HEK293 (cell line): ENCODE measurements at regions not wholly inside any gene's neighbourhood (a gene's known extent, or its start where the extent isn't known, plus 50 kb on each side); places are given as distances from the start of the nearest gene placed in this dataset.

Experiments
- CTCF ChIA-PET: fragments of 350-600 bp; formaldehyde crosslinking; extraction: SDS; loops from one replicate; lab custom pipeline; 2021; ENCODE audit warnings: antibody characterized with exemption; lab: Yijun Ruan, JAX
- POLR2A ChIA-PET: fragments of 300-600 bp; formaldehyde crosslinking; extraction: SDS; loops from one replicate; lab custom pipeline; 2020; ENCODE audit warnings: antibody characterized with exemption, inconsistent platforms; lab: Yijun Ruan, JAX
- H3K27ac ChIP-seq: fragments of 200-500 bp; sonication (Bioruptor generic); 2 replicates; pipeline ENCODE4 v1.5.1; 2014; ENCODE audit warnings: low read depth, low read length, control low read depth, inconsistent platforms; ENCODE audit errors: extremely low read depth
- H3K36me3 ChIP-seq, 2 experiments: fragments of 200-500 bp in 1 of 2; sonication (Bioruptor generic) in 1 of 2; 1 replicate in 1 of 2; 2 replicates in 1 of 2; pipeline ENCODE4 v1.5.1; 2014 to 2017; ENCODE audit warnings: inconsistent platforms in 2 of 2, low read length in 2 of 2; ENCODE audit not compliant: control insufficient read depth in 2 of 2, insufficient read depth in 1 of 2
- H3K4me1 ChIP-seq: fragments of 200-500 bp; sonication (Bioruptor generic); 2 replicates; pipeline ENCODE4 v1.5.1; 2014; ENCODE audit warnings: mild to moderate bottlenecking, low read length, inconsistent platforms; ENCODE audit not compliant: control insufficient read depth, insufficient read depth
- H3K4me3 ChIP-seq: 2 replicates; pipeline ENCODE4 v1.5.1; 2011; ENCODE audit warnings: low read depth, mild to moderate bottlenecking, control low read depth, low read length, moderate library complexity
- H3K9me3 ChIP-seq: fragments of 200-500 bp; sonication (Bioruptor generic); 2 replicates; pipeline ENCODE4 v1.5.1; 2014; ENCODE audit warnings: low read depth, low read length, inconsistent platforms; ENCODE audit not compliant: control insufficient read depth, insufficient read depth
- AEBP2 ChIP-seq: fragments of 450-650 bp; formaldehyde crosslinking; IDR thresholded peaks from 2 replicates; pipeline ENCODE4 v1.5.1; 2016; ENCODE audit warnings: missing biosample characterization, missing genetic modification characterization, borderline replicate concordance
- GLI4 ChIP-seq: fragments of 450-650 bp; formaldehyde crosslinking; IDR thresholded peaks from 2 replicates; pipeline ENCODE4 v1.5.1; 2016; ENCODE audit warnings: missing biosample characterization, missing genetic modification characterization
- KLF7 ChIP-seq: fragments of 450-650 bp; formaldehyde crosslinking; IDR thresholded peaks from 2 replicates; pipeline ENCODE4 v1.5.1; 2016; ENCODE audit warnings: missing biosample characterization, missing genetic modification characterization, borderline replicate concordance
- OSR2 ChIP-seq: fragments of 450-650 bp; formaldehyde crosslinking; IDR thresholded peaks from 2 replicates; pipeline ENCODE4 v1.5.1; 2016; ENCODE audit warnings: missing biosample characterization, missing genetic modification characterization
- PRDM4 ChIP-seq: fragments of 450-650 bp; formaldehyde crosslinking; IDR thresholded peaks from 2 replicates; pipeline ENCODE4 v1.5.1; 2017; ENCODE audit warnings: missing biosample characterization, missing genetic modification characterization
- RBAK ChIP-seq: fragments of 450-650 bp; formaldehyde crosslinking; IDR thresholded peaks from 2 replicates; pipeline ENCODE4 v1.5.1; 2016; ENCODE audit warnings: missing biosample characterization, missing genetic modification characterization
- SP3 ChIP-seq: fragments of 450-650 bp; formaldehyde crosslinking; IDR thresholded peaks from 2 replicates; pipeline ENCODE4 v1.5.1; 2016; ENCODE audit warnings: missing biosample characterization, missing genetic modification characterization
- ZFP37 ChIP-seq: fragments of 450-650 bp; formaldehyde crosslinking; IDR thresholded peaks from 2 replicates; pipeline ENCODE4 v1.5.1; 2016; ENCODE audit warnings: missing biosample characterization, missing genetic modification characterization
- ZNF140 ChIP-seq: fragments of 450-650 bp; formaldehyde crosslinking; IDR thresholded peaks from 2 replicates; pipeline ENCODE4 v1.5.1; 2016; ENCODE audit warnings: missing biosample characterization, missing genetic modification characterization
- ZNF280C ChIP-seq: fragments of 450-650 bp; formaldehyde crosslinking; IDR thresholded peaks from 2 replicates; pipeline ENCODE4 v1.5.1; 2016; ENCODE audit warnings: missing biosample characterization, missing genetic modification characterization
- ZNF292 ChIP-seq: fragments of 450-650 bp; formaldehyde crosslinking; IDR thresholded peaks from 2 replicates; pipeline ENCODE4 v1.5.1; 2016; ENCODE audit warnings: low read depth, missing biosample characterization, missing genetic modification characterization, borderline replicate concordance
- ZNF350 ChIP-seq: fragments of 450-650 bp; formaldehyde crosslinking; IDR thresholded peaks from 2 replicates; pipeline ENCODE4 v1.5.0; 2017; ENCODE audit warnings: missing biosample characterization, mild to moderate bottlenecking, missing genetic modification characterization
- ZNF362 ChIP-seq: fragments of 450-650 bp; formaldehyde crosslinking; IDR thresholded peaks from 2 replicates; pipeline ENCODE4 v1.5.1; 2016; ENCODE audit warnings: missing biosample characterization, missing genetic modification characterization
- ZNF398 ChIP-seq: fragments of 450-650 bp; formaldehyde crosslinking; IDR thresholded peaks from 2 replicates; pipeline ENCODE4 v1.5.1; 2017; ENCODE audit warnings: missing biosample characterization, missing genetic modification characterization
- ZNF501 ChIP-seq: fragments of 450-650 bp; formaldehyde crosslinking; IDR thresholded peaks from 2 replicates; pipeline ENCODE4 v1.5.1; 2016; ENCODE audit warnings: missing biosample characterization, missing genetic modification characterization
- ZNF513 ChIP-seq: fragments of 450-650 bp; IDR thresholded peaks from 2 replicates; pipeline ENCODE4 v1.5.1; 2018; ENCODE audit warnings: missing biosample characterization, missing genetic modification characterization
- ZNF548 ChIP-seq: fragments of 450-650 bp; formaldehyde crosslinking; IDR thresholded peaks from 2 replicates; pipeline ENCODE4 v1.5.1; 2016; ENCODE audit warnings: missing biosample characterization, missing genetic modification characterization
- ZNF549 ChIP-seq: fragments of 450-650 bp; IDR thresholded peaks from 2 replicates; pipeline ENCODE4 v1.5.1; 2018; ENCODE audit warnings: missing biosample characterization, missing genetic modification characterization, mild to moderate bottlenecking, inconsistent platforms, moderate library complexity
- ZNF670 ChIP-seq: fragments of 450-650 bp; formaldehyde crosslinking; IDR thresholded peaks from 2 replicates; pipeline ENCODE4 v1.5.1; 2016; ENCODE audit warnings: missing biosample characterization, missing genetic modification characterization, low read depth
- ZNF747 ChIP-seq: fragments of 450-650 bp; formaldehyde crosslinking; IDR thresholded peaks from 2 replicates; pipeline ENCODE4 v1.5.1; 2016; ENCODE audit warnings: missing biosample characterization, missing genetic modification characterization
- ZNF777 ChIP-seq: fragments of 450-650 bp; formaldehyde crosslinking; IDR thresholded peaks from 2 replicates; pipeline ENCODE4 v1.5.1; 2017; ENCODE audit warnings: missing biosample characterization, missing genetic modification characterization, borderline replicate concordance
- ZNF843 ChIP-seq: fragments of 450-650 bp; formaldehyde crosslinking; IDR thresholded peaks from 2 replicates; pipeline ENCODE4 v1.5.1; 2016; ENCODE audit warnings: missing biosample characterization, missing genetic modification characterization
- ZSCAN18 ChIP-seq: fragments of 450-650 bp; formaldehyde crosslinking; IDR thresholded peaks from 2 replicates; pipeline ENCODE4 v1.5.1; 2016; ENCODE audit warnings: missing biosample characterization, missing genetic modification characterization
- ZSCAN23 ChIP-seq: fragments of 450-650 bp; formaldehyde crosslinking; IDR thresholded peaks from 2 replicates; pipeline ENCODE4 v1.5.1; 2016; ENCODE audit warnings: missing biosample characterization, missing genetic modification characterization
- ZSCAN30 ChIP-seq: fragments of 450-650 bp; IDR thresholded peaks from 2 replicates; pipeline ENCODE4 v1.5.1; 2018; ENCODE audit warnings: missing biosample characterization, mild to moderate bottlenecking, missing genetic modification characterization, moderate library complexity

GRCh38 chr12:128091951-128092382 is 175.0 kb upstream of the TMEM132C start (continued):
- TF ChIP-seq ZSCAN18 (tag by site-specific recombination) (no peak), OSR2 (tag by site-specific recombination) (no peak), ZNF140 (tag by site-specific recombination) (no peak), ZNF501 (tag by site-specific recombination) (no peak), SP3 (tag by site-specific recombination) (no peak), ZNF747 (tag by site-specific recombination) (no peak), ZNF843 (no peak), GLI4 (tag by site-specific recombination) (no peak), ZNF549 (tag by site-specific recombination) (no peak)

- H3K27ac ChIP-seq, result no peak overlapping the region
- TF ChIP-seq ZFP37 (no peak), OSR2 (tag by site-specific recombination) (no peak), ZSCAN23 (tag by site-specific recombination) (no peak), ZNF350 (tag by site-specific recombination) (no peak), ZNF513 (no peak), ZNF280C (tag by site-specific recombination) (no peak), PRDM4 (tag by site-specific recombination) (no peak), ZNF398 (no peak), ZNF362 (tag by site-specific recombination) (no peak), AEBP2 (tag by site-specific recombination) (no peak), ZNF670 (tag by site-specific recombination) (no peak), ZNF292 (no peak), ZNF548 (tag by site-specific recombination) (no peak), RBAK (tag by site-specific recombination) (no peak), ZNF777 (tag by site-specific recombination) (no peak), KLF7 (tag by site-specific recombination) (no peak), ZSCAN30 (tag by site-specific recombination) (no peak)
- H3K4me3 ChIP-seq, result no peak overlapping the region
- POLR2A ChIA-PET, result no interaction called here
- no peaks in the 10 kb centered on the region for H3K4me1 ChIP-seq
- no peaks in the 10 kb centered on the region for H3K9me3 ChIP-seq
- CTCF ChIA-PET, result interaction anchor here (0.7 kb wide), 1 partner anchor 31 kb away, joined by 3 read pairs; no protein-coding TSS in a partner anchor
- H3K36me3 ChIP-seq, result no peaks in the 10 kb centered on the region
Observed at GRCh38 chr12:128098730-128099129, 168.2 kb upstream of the TMEM132C start.
